SW480 (cell line): ENCODE measurements at regions not wholly inside any gene's neighbourhood (a gene's known extent, or its start where the extent isn't known, plus 50 kb on each side); places are given as distances from the start of the nearest gene placed in this dataset.
"Not testable (repeated sequence)": the region's sequence is repeated elsewhere in the genome, so short reads cannot be mapped to it uniquely, and the experiment has no call there.

Experiments
- DNase-seq: peaks from one replicate; pipeline ENCODE4 v3.0.0-alpha.2; 2016; ENCODE audit warnings: low spot score

GRCh38 chr2:132318481-132318880, 98.1 kb upstream of the GPR39 start:
- peak; percentile 6 for DNase-seq

GRCh38 chr2:132324005-132324404, 92.6 kb upstream of the GPR39 start:
- not testable (repeated sequence) for DNase-seq

- not testable (repeated sequence) for DNase-seq
Observed at GRCh38 chr2:132332345-132333033, 84.1 kb upstream of the GPR39 start.

GRCh38 chr2:132337135-132337534, 79.5 kb upstream of the GPR39 start:
- DNase-seq, result not testable (repeated sequence)

GRCh38 chr2:132337844-132338243, 78.8 kb upstream of the GPR39 start:
- not testable (repeated sequence) for DNase-seq

GRCh38 chr2:132347041-132347780, 69.4 kb upstream of the GPR39 start:
- peak; percentile 63 for DNase-seq

GRCh38 chr2:132349092-132349687, 67.4 kb upstream of the GPR39 start:
- peak; percentile 41 for DNase-seq

- DNase-seq, result not testable (repeated sequence)
Observed at GRCh38 chr2:132351668-132352067, 64.9 kb upstream of the GPR39 start.

- peak; percentile 25 for DNase-seq
Observed at GRCh38 chr2:132352481-132353001, 64.1 kb upstream of the GPR39 start.

- DNase-seq, result not testable (repeated sequence)
Observed at GRCh38 chr2:132353380-132353779, 63.2 kb upstream of the GPR39 start.

- not testable (repeated sequence) for DNase-seq
Observed at GRCh38 chr2:132360964-132361363, 55.6 kb upstream of the GPR39 start.

GRCh38 chr2:132361498-132361897, 55.1 kb upstream of the GPR39 start:
- not testable (repeated sequence) for DNase-seq

- not testable (repeated sequence) for DNase-seq
Observed at GRCh38 chr2:132363352-132363751, 53.3 kb upstream of the GPR39 start.

GRCh38 chr2:132365963-132366362, 50.6 kb upstream of the GPR39 start:
- not testable (repeated sequence) for DNase-seq

GRCh38 chr2:132366421-132367180, 50.0 kb upstream of the GPR39 start:
- no peak for DNase-seq
